H9 (cell line): ENCODE measurements at regions not wholly inside any gene's neighbourhood (a gene's known extent, or its start where the extent isn't known, plus 50 kb on each side); places are given as distances from the start of the nearest gene placed in this dataset.
"Not testable (repeated sequence)": the region's sequence is repeated elsewhere in the genome, so short reads cannot be mapped to it uniquely, and the experiment has no call there.

Source experiments
- DNase-seq: peaks from one replicate; pipeline ENCODE4 v3.0.0-alpha.2; 2017
- H2AFZ ChIP-seq: one replicate; pipeline ENCODE4 v1.6.1; 2013; ENCODE audit warnings: mild to moderate bottlenecking, low read length, control low read depth, moderate library complexity
- H2AK5ac ChIP-seq: 2 replicates; pipeline ENCODE4 v1.6.1; 2013; ENCODE audit warnings: low read length, control low read depth, mixed read lengths; ENCODE audit not compliant: insufficient read length
- H2BK120ac ChIP-seq: one replicate; pipeline ENCODE4 v1.6.1; 2013; ENCODE audit warnings: low read depth, mild to moderate bottlenecking, low read length, control low read depth, inconsistent platforms; ENCODE audit not compliant: poor library complexity, severe bottlenecking
- H2BK12ac ChIP-seq: 2 replicates; pipeline ENCODE4 v1.6.1; 2013; ENCODE audit warnings: low read length, control low read depth, mixed read lengths, low read depth; ENCODE audit not compliant: insufficient read length
- H2BK15ac ChIP-seq: 2 replicates; pipeline ENCODE4 v1.6.1; 2013; ENCODE audit warnings: low read depth, low read length, control low read depth
- H2BK20ac ChIP-seq: one replicate; pipeline ENCODE4 v1.6.1; 2013; ENCODE audit warnings: low read depth, mild to moderate bottlenecking, low read length, control low read depth, inconsistent platforms; ENCODE audit not compliant: poor library complexity, severe bottlenecking
- H2BK5ac ChIP-seq: 2 replicates; pipeline ENCODE4 v1.6.1; 2013; ENCODE audit warnings: low read length, control low read depth, mixed read lengths; ENCODE audit not compliant: insufficient read length
- H3K14ac ChIP-seq: 2 replicates; pipeline ENCODE4 v1.6.1; 2013; ENCODE audit warnings: low read length, control low read depth; ENCODE audit not compliant: insufficient read depth
- H3K18ac ChIP-seq: 2 replicates; pipeline ENCODE4 v1.6.1; 2013; ENCODE audit warnings: low read depth, mild to moderate bottlenecking, mixed read lengths, low read length, control low read depth; ENCODE audit not compliant: insufficient read length
- H3K23ac ChIP-seq: 2 replicates; pipeline ENCODE4 v1.6.1; 2013; ENCODE audit warnings: low read length, control low read depth, mixed read lengths, low read depth; ENCODE audit not compliant: insufficient read length
- H3K23me2 ChIP-seq: 2 replicates; pipeline ENCODE4 v1.6.1; 2013; ENCODE audit warnings: low read depth, mild to moderate bottlenecking, mixed read lengths, low read length, control low read depth; ENCODE audit not compliant: insufficient read length, poor library complexity, severe bottlenecking
- H3K27ac ChIP-seq: 2 replicates; pipeline ENCODE4 v1.5.1; 2013; ENCODE audit warnings: low read length, control low read depth, mixed read lengths, low read depth; ENCODE audit not compliant: insufficient read length
- H3K27me3 ChIP-seq: 2 replicates; pipeline ENCODE4 v1.6.1; 2013; ENCODE audit warnings: low read length, control low read depth, inconsistent platforms; ENCODE audit not compliant: insufficient read depth
- H3K4ac ChIP-seq: 2 replicates; pipeline ENCODE4 v1.6.1; 2013; ENCODE audit warnings: low read depth, mild to moderate bottlenecking, control low read depth, inconsistent platforms, low read length, moderate library complexity
- H3K4me1 ChIP-seq: 2 replicates; pipeline ENCODE4 v1.6.1; 2013; ENCODE audit warnings: low read length, control low read depth, inconsistent platforms; ENCODE audit not compliant: insufficient read depth
- H3K4me2 ChIP-seq: 2 replicates; pipeline ENCODE4 v1.6.1; 2013; ENCODE audit warnings: low read length, control low read depth, mixed read lengths; ENCODE audit not compliant: insufficient read length, insufficient read depth
- H3K56ac ChIP-seq: 2 replicates; pipeline ENCODE4 v1.6.1; 2013; ENCODE audit warnings: low read depth, mild to moderate bottlenecking, mixed read lengths, low read length, control low read depth; ENCODE audit not compliant: insufficient read length
- H3K79me1 ChIP-seq: 2 replicates; pipeline ENCODE4 v1.6.1; 2013; ENCODE audit warnings: low read depth, mild to moderate bottlenecking, moderate library complexity, low read length, control low read depth, inconsistent platforms; ENCODE audit not compliant: insufficient read depth, poor library complexity, severe bottlenecking
- H3K79me2 ChIP-seq: 2 replicates; pipeline ENCODE4 v1.6.1; 2013; ENCODE audit warnings: low read length, control low read depth, inconsistent platforms; ENCODE audit not compliant: insufficient read depth
- H3K9ac ChIP-seq: 2 replicates; pipeline ENCODE4 v1.6.1; 2013; ENCODE audit warnings: low read length, control low read depth, mixed read lengths; ENCODE audit not compliant: insufficient read length; ENCODE audit errors: extremely low read depth
- H3K9me3 ChIP-seq: one replicate; pipeline ENCODE4 v1.6.1; 2013; ENCODE audit warnings: low read depth, low read length, inconsistent platforms; ENCODE audit not compliant: control insufficient read depth
- H3T11ph ChIP-seq: one replicate; pipeline ENCODE4 v1.6.1; 2013; ENCODE audit warnings: mild to moderate bottlenecking, low read length, control low read depth, inconsistent platforms
- H4K20me1 ChIP-seq: one replicate; pipeline ENCODE4 v1.6.1; 2013; ENCODE audit not compliant: control insufficient read depth, insufficient read length, insufficient read depth
- H4K5ac ChIP-seq: 2 replicates; pipeline ENCODE4 v1.6.1; 2013; ENCODE audit warnings: low read depth, mild to moderate bottlenecking, mixed read lengths, low read length, control low read depth; ENCODE audit not compliant: insufficient read length
- H4K8ac ChIP-seq: replicated peaks from 2 replicates; pipeline ENCODE4 v1.6.1; 2013; ENCODE audit warnings: low read length, control low read depth, mixed read lengths, low read depth; ENCODE audit not compliant: insufficient read length
- H4K91ac ChIP-seq: 2 replicates; pipeline ENCODE4 v1.6.1; 2013; ENCODE audit warnings: low read depth, mild to moderate bottlenecking, moderate library complexity, mixed read lengths, low read length, control low read depth; ENCODE audit not compliant: insufficient read length
- H3K27ac Mint-ChIP-seq, 3 experiments: 2 replicates in 2 of 3; 3 replicates in 1 of 3; pipeline ENCODE4 v1.8.0; 2020 to 2021; ENCODE audit warnings: mixed read lengths in 3 of 3, mild to moderate bottlenecking in 1 of 3, moderate library complexity in 1 of 3
- H3K27me3 Mint-ChIP-seq: 2 replicates; pipeline ENCODE4 v1.8.0; 2021; ENCODE audit warnings: low read depth, mild to moderate bottlenecking, moderate library complexity, mixed read lengths
- H3K36me3 Mint-ChIP-seq, 3 experiments: 2 replicates in 2 of 3; 3 replicates in 1 of 3; pipeline ENCODE4 v1.8.0; 2020 to 2021; ENCODE audit warnings: low read depth in 3 of 3, mixed read lengths in 3 of 3; ENCODE audit not compliant: insufficient read depth in 1 of 3
- H3K4me1 Mint-ChIP-seq, 2 experiments: 2 replicates each; pipeline ENCODE4 v1.8.0; 2020; ENCODE audit warnings: mixed read lengths in 2 of 2
- H3K4me3 Mint-ChIP-seq, 2 experiments: 2 replicates in 1 of 2; 3 replicates in 1 of 2; pipeline ENCODE4 v1.8.0; 2020 to 2021; ENCODE audit warnings: mild to moderate bottlenecking in 2 of 2, mixed read lengths in 2 of 2, moderate library complexity in 1 of 2
- H3K9me3 Mint-ChIP-seq, 2 experiments: 2 replicates in 1 of 2; 3 replicates in 1 of 2; pipeline ENCODE4 v1.8.0; 2020; ENCODE audit warnings: mild to moderate bottlenecking in 2 of 2, mixed read lengths in 2 of 2, moderate library complexity in 1 of 2
- CTCF ChIP-seq: fragments of 200-600 bp; sonication (generic); conservative IDR thresholded peaks from 3 replicates; pipeline ENCODE4 v1.8.0; 2021; ENCODE audit warnings: antibody characterized with exemption, mild to moderate bottlenecking
- WGBS: extraction: QIAGEN DNeasy Blood & Tissue Kit; methylation state at CpG from one replicate; pipeline ENCODE4 v1.1.7; 2013; ENCODE audit warnings: missing lambda C conversion rate, low lambda C conversion rate, mixed read lengths; ENCODE audit not compliant: insufficient read length; ENCODE audit errors: extremely low coverage; 5-methylcytosine and 5-hydroxymethylcytosine counted together

- Histone ChIP-seq H2AK5ac (no peak overlapping the region), H3K4ac (no peak overlapping the region), H3K4me2 (no peak overlapping the region), H3K14ac (no peak overlapping the region), H3K23ac (no peak overlapping the region), H2BK120ac (no peak overlapping the region), H3K18ac (no peak overlapping the region), H4K5ac (no peak overlapping the region), H3K79me1 (no peaks in the 10 kb centered on the region), H3K56ac (no peak overlapping the region), H3K27ac (no peak overlapping the region), H4K20me1 (no peaks in the 10 kb centered on the region), H2BK15ac (no peak overlapping the region), H3K27me3 (no peaks in the 10 kb centered on the region), H4K8ac (no peak overlapping the region), H3K79me2 (no peaks in the 10 kb centered on the region), H3T11ph (no peak overlapping the region), H2BK20ac (no peak overlapping the region), H3K23me2 (no peaks in the 10 kb centered on the region), H3K9me3 (no peaks in the 10 kb centered on the region), H2BK12ac (no peak overlapping the region), H3K9ac (no peak overlapping the region), H4K91ac (no peak overlapping the region), H2BK5ac (no peak overlapping the region), H3K4me1 (no peaks in the 10 kb centered on the region), H2AFZ (no peak overlapping the region)
- no peaks in the 10 kb centered on the region for H3K27me3 Mint-ChIP-seq
- H3K4me1 Mint-ChIP-seq, result peaks cover 16 to 18% of the 10 kb centered on the region in 2 experiments
- no CpG with 5 or more reads among the region's 3 CpGs for WGBS
- H3K9me3 Mint-ChIP-seq, result no peaks in the 10 kb centered on the region
- H3K4me3 Mint-ChIP-seq, result no peak overlapping the region
- DNase-seq, result no peak
- TF ChIP-seq CTCF, result no peak
- no peak overlapping the region for H3K27ac Mint-ChIP-seq
- H3K36me3 Mint-ChIP-seq, result no peaks in the 10 kb centered on the region
Observed at GRCh38 chr5:92265804-92266203, 882.7 kb upstream of the ARRDC3 start.

GRCh38 chr5:92255605-92256004 lies 872.5 kb upstream of the ARRDC3 start:
- H3K79me1 ChIP-seq, H2BK5ac ChIP-seq, H3K36me3 Mint-ChIP-seq, H2BK120ac ChIP-seq, H3K4me1 ChIP-seq, H3K4ac ChIP-seq, H4K8ac ChIP-seq, H3K23ac ChIP-seq, H3K56ac ChIP-seq, H4K5ac ChIP-seq, H3K9me3 Mint-ChIP-seq, H3K4me2 ChIP-seq, H4K20me1 ChIP-seq, H2BK12ac ChIP-seq, H4K91ac ChIP-seq, H3K14ac ChIP-seq, H3K27ac ChIP-seq, H3K23me2 ChIP-seq, H3K27me3 Mint-ChIP-seq, H3K4me3 Mint-ChIP-seq, H3K9me3 ChIP-seq, H2AK5ac ChIP-seq, H3K27ac Mint-ChIP-seq, H3T11ph ChIP-seq, H3K9ac ChIP-seq, H2BK15ac ChIP-seq, H3K18ac ChIP-seq, H3K27me3 ChIP-seq, H3K79me2 ChIP-seq, DNase-seq, H2AFZ ChIP-seq, H2BK20ac ChIP-seq: not testable (repeated sequence)
- peaks cover 7 to 13% of the 10 kb centered on the region in 2 experiments for H3K4me1 Mint-ChIP-seq
